ENCODE measurements at regions not wholly inside any gene's neighbourhood (a gene's known extent, or its start where the extent isn't known, plus 50 kb on each side); places are given as distances from the start of the nearest gene placed in this dataset.
"Not testable (repeated sequence)": the region's sequence is repeated elsewhere in the genome, so short reads cannot be mapped to it uniquely, and the experiment has no call there.

- intact Hi-C loops (cut with DNase I) = no loop called here
- ATAC-seq (ENCODE audit: poor library complexity) = no peak
- no peak for DNase-seq
Observed at GRCh38 chr6:141210901-141211300, 921.8 kb upstream of the GJE1 start.

- no peak for DNase-seq
- no peak for ATAC-seq (ENCODE audit: poor library complexity)
- intact Hi-C loops (cut with DNase I) = no loop called here
Observed at GRCh38 chr6:141209890-141210289, 922.8 kb upstream of the GJE1 start.

- intact Hi-C loops (cut with DNase I) = no loop called here
- no peak for ATAC-seq (ENCODE audit: poor library complexity)
- DNase-seq = no peak
Observed at GRCh38 chr6:141208101-141208500, 924.6 kb upstream of the GJE1 start.

GRCh38 chr6:141203902-141204575 is 928.7 kb upstream of the GJE1 start:
- ATAC-seq (ENCODE audit: poor library complexity) (no peak), DNase-seq (no peak)
- intact Hi-C loops (cut with DNase I) = no loop called here

- DNase-seq (no peak), ATAC-seq (ENCODE audit: poor library complexity) (no peak)
- intact Hi-C loops (cut with DNase I) = no loop called here
Observed at GRCh38 chr6:141202626-141203025, 930.1 kb upstream of the GJE1 start.

GRCh38 chr6:141199074-141199473 is 933.7 kb upstream of the GJE1 start:
- intact Hi-C loops (cut with DNase I) = no loop called here
- DNase-seq = no peak

GRCh38 chr6:141195251-141195832 is 937.4 kb upstream of the GJE1 start:
- DNase-seq = no peak
- ATAC-seq (ENCODE audit: poor library complexity) = no peak

More at GRCh38 chr6:141199074-141199473, 933.7 kb upstream of the GJE1 start:
- ATAC-seq (ENCODE audit: poor library complexity) = no peak

GRCh38 chr6:141183368-141183767 is 949.4 kb upstream of the GJE1 start:
- ATAC-seq (ENCODE audit: poor library complexity) = no peak
- intact Hi-C loops (cut with DNase I) = no loop called here
- DNase-seq = no peak

More at GRCh38 chr6:141195251-141195832, 937.4 kb upstream of the GJE1 start:
- intact Hi-C loops (cut with DNase I) = no loop called here

GRCh38 chr6:141175458-141175857 is 957.3 kb upstream of the GJE1 start:
- DNase-seq; intact Hi-C loops (cut with DNase I); ATAC-seq (ENCODE audit: poor library complexity): not testable (repeated sequence)

- ATAC-seq (ENCODE audit: poor library complexity) (no peak), DNase-seq (no peak)
- intact Hi-C loops (cut with DNase I) = no loop called here
Observed at GRCh38 chr6:141174932-141175331, 957.8 kb upstream of the GJE1 start.

GRCh38 chr6:141173529-141173928 is 959.2 kb upstream of the GJE1 start:
- ATAC-seq (ENCODE audit: poor library complexity) (no peak), DNase-seq (no peak)
- intact Hi-C loops (cut with DNase I) = no loop called here

- ATAC-seq (ENCODE audit: poor library complexity) (no peak), DNase-seq (no peak)
- intact Hi-C loops (cut with DNase I) = no loop called here
Observed at GRCh38 chr6:141169419-141169818, 963.3 kb upstream of the GJE1 start.

- ATAC-seq (ENCODE audit: poor library complexity) (no peak), DNase-seq (no peak)
- intact Hi-C loops (cut with DNase I) = no loop called here
Observed at GRCh38 chr6:141167945-141168344, 964.8 kb upstream of the GJE1 start.

GRCh38 chr6:141165002-141165665 is 967.6 kb upstream of the GJE1 start:
- DNase-seq = no peak
- intact Hi-C loops (cut with DNase I) = no loop called here
- ATAC-seq (ENCODE audit: poor library complexity) = peak; percentile 77

GRCh38 chr6:141164042-141164743 is 968.5 kb upstream of the GJE1 start:
- ATAC-seq (ENCODE audit: poor library complexity) = peak; percentile 96
- intact Hi-C loops (cut with DNase I) = no loop called here
- no peak for DNase-seq

- DNase-seq (no peak), ATAC-seq (ENCODE audit: poor library complexity) (no peak)
- intact Hi-C loops (cut with DNase I) = no loop called here
Observed at GRCh38 chr6:141163107-141163506, 969.6 kb upstream of the GJE1 start.

- DNase-seq (no peak), ATAC-seq (ENCODE audit: poor library complexity) (peak; percentile 77)
- intact Hi-C loops (cut with DNase I) = no loop called here
Observed at GRCh38 chr6:141158740-141159139, 974.0 kb upstream of the GJE1 start.

- no peak for ATAC-seq (ENCODE audit: poor library complexity)
- no peak for DNase-seq
- intact Hi-C loops (cut with DNase I) = no loop called here
Observed at GRCh38 chr6:141153563-141153962, 979.2 kb upstream of the GJE1 start.

GRCh38 chr6:141152951-141153350 is 979.8 kb upstream of the GJE1 start:
- intact Hi-C loops (cut with DNase I) = no loop called here
- ATAC-seq (ENCODE audit: poor library complexity) = no peak

More at GRCh38 chr6:141152951-141153350, 979.8 kb upstream of the GJE1 start:
- DNase-seq = no peak
